WTC11 (cell line): ENCODE measurements at regions not wholly inside any gene's neighbourhood (a gene's known extent, or its start where the extent isn't known, plus 50 kb on each side); places are given as distances from the start of the nearest gene placed in this dataset.

ENCODE experiments used
- ATAC-seq: fragments of 200-7000 bp; cut with Tn5 transposase; 2 replicates; pipeline ENCODE4 v1.10.0; 2021; ENCODE audit warnings: mild to moderate bottlenecking, moderate library complexity
- CTCF ChIA-PET: fragments of 300-600 bp; sonication (Branson Sonifier 250); formaldehyde crosslinking; loops from one replicate; lab custom pipeline; 2021; ENCODE audit warnings: antibody characterized with exemption; lab: Charles Lee
- POLR2A ChIA-PET: fragments of 350-600 bp; sonication (Branson Sonifier 250); formaldehyde crosslinking; loops from one replicate; lab custom pipeline; 2021; ENCODE audit warnings: antibody characterized with exemption; lab: Charles Lee
- DNase-seq: peaks from one replicate; pipeline ENCODE4 v3.0.0; 2021; ENCODE audit warnings: low spot score
- H3K27ac Mint-ChIP-seq: 2 replicates; pipeline ENCODE4 v1.8.0; 2021; ENCODE audit warnings: mixed read lengths
- H3K27me3 Mint-ChIP-seq: 2 replicates; pipeline ENCODE4 v1.8.0; 2021; ENCODE audit warnings: low read depth, mild to moderate bottlenecking, moderate library complexity, mixed read lengths
- H3K36me3 Mint-ChIP-seq: 2 replicates; pipeline ENCODE4 v1.8.0; 2021; ENCODE audit warnings: mixed read lengths
- H3K4me1 Mint-ChIP-seq: 2 replicates; pipeline ENCODE4 v1.8.0; 2022; ENCODE audit warnings: mixed read lengths
- H3K4me3 Mint-ChIP-seq: 2 replicates; pipeline ENCODE4 v1.8.0; 2021; ENCODE audit warnings: mild to moderate bottlenecking, moderate library complexity, mixed read lengths
- H3K9me3 Mint-ChIP-seq: 2 replicates; pipeline ENCODE4 v1.8.0; 2021; ENCODE audit warnings: mixed read lengths
- AFF4 ChIP-seq: sonication (generic); formaldehyde crosslinking; IDR thresholded peaks from 2 replicates; pipeline ENCODE4 v1.8.1; 2023; ENCODE audit warnings: mild to moderate bottlenecking, missing genetic modification reagents, borderline replicate concordance
- FOXP1 ChIP-seq: sonication (generic); formaldehyde crosslinking; IDR thresholded peaks from 2 replicates; pipeline ENCODE4 v1.8.0; 2022; ENCODE audit warnings: missing genetic modification reagents, mild to moderate bottlenecking, moderate library complexity, borderline replicate concordance
- GRHL2 ChIP-seq: fragments of 250-450 bp; sonication (Bioruptor Pico); IDR thresholded peaks from 2 replicates; pipeline ENCODE4 v1.8.0; 2022; ENCODE audit warnings: mild to moderate bottlenecking, moderate library complexity; ENCODE audit not compliant: insufficient replicate concordance, severe bottlenecking
- HMGXB4 ChIP-seq: sonication (generic); formaldehyde crosslinking; IDR thresholded peaks from 2 replicates; pipeline ENCODE4 v1.8.1; 2023; ENCODE audit warnings: mild to moderate bottlenecking, moderate library complexity, missing genetic modification reagents
- IRF1 ChIP-seq: sonication (generic); formaldehyde crosslinking; IDR thresholded peaks from 2 replicates; pipeline ENCODE4 v1.8.0; 2023; ENCODE audit warnings: missing genetic modification reagents
- KAT7 ChIP-seq: sonication (generic); formaldehyde crosslinking; IDR thresholded peaks from 2 replicates; pipeline ENCODE4 v1.8.1; 2023; ENCODE audit warnings: missing genetic modification reagents, mild to moderate bottlenecking, borderline replicate concordance
- NR3C1 ChIP-seq: sonication (generic); formaldehyde crosslinking; conservative IDR thresholded peaks from 2 replicates; pipeline ENCODE4 v1.8.1; 2023; ENCODE audit warnings: low read depth, mild to moderate bottlenecking, missing genetic modification reagents
- PRDM15 ChIP-seq: sonication (generic); formaldehyde crosslinking; IDR thresholded peaks from 2 replicates; pipeline ENCODE4 v1.8.0; 2022; ENCODE audit warnings: missing genetic modification reagents
- SMAD3 ChIP-seq: sonication (generic); formaldehyde crosslinking; IDR thresholded peaks from 2 replicates; pipeline ENCODE4 v1.8.0; 2022; ENCODE audit warnings: missing genetic modification reagents, mild to moderate bottlenecking, borderline replicate concordance
- USF2 ChIP-seq: sonication (generic); formaldehyde crosslinking; IDR thresholded peaks from 2 replicates; pipeline ENCODE4 v1.8.1; 2023; ENCODE audit warnings: mild to moderate bottlenecking, missing genetic modification reagents, moderate library complexity
- ZNF671 ChIP-seq: fragments of 250-450 bp; sonication (Bioruptor Pico); IDR thresholded peaks from 2 replicates; pipeline ENCODE4 v1.8.0; 2021; ENCODE audit warnings: mild to moderate bottlenecking
- ZSCAN18 ChIP-seq: fragments of 250-450 bp; sonication (Bioruptor Pico); IDR thresholded peaks from 2 replicates; pipeline ENCODE4 v2.1.2; 2022; ENCODE audit warnings: mild to moderate bottlenecking, moderate library complexity

GRCh38 chr2:146444987-146445386 lies 1399.8 kb upstream of the ACVR2A start:
- ChIA-PET POLR2A (no interaction called here), CTCF (no interaction called here)
- Mint-ChIP-seq H3K27me3 (no peaks in the 10 kb centered on the region), H3K27ac (no peak overlapping the region), H3K9me3 (peaks cover 20% of the 10 kb centered on the region), H3K4me3 (no peak overlapping the region), H3K4me1 (peaks cover 14% of the 10 kb centered on the region), H3K36me3 (peaks cover 3% of the 10 kb centered on the region; the same call in 1 of the 2 replicates)
- ATAC-seq (no peak), DNase-seq (no peak)
- TF ChIP-seq ZNF671 (no peak), AFF4 (no peak), NR3C1 (CRISPR knock-in tag) (no peak)
- TF ChIP-seq, all 79 proteins: peak for 0

- Mint-ChIP-seq H3K27ac (no peak overlapping the region), H3K27me3 (no peaks in the 10 kb centered on the region), H3K4me3 (no peak overlapping the region), H3K4me1 (peaks cover 7% of the 10 kb centered on the region), H3K9me3 (peaks cover 20% of the 10 kb centered on the region), H3K36me3 (peaks cover 3% of the 10 kb centered on the region; the same call in 1 of the 2 replicates)
- POLR2A ChIA-PET, result no interaction called here
- ATAC-seq (no peak), DNase-seq (no peak)
- CTCF ChIA-PET, result no interaction called here
- no peak for TF ChIP-seq PRDM15
- TF ChIP-seq GRHL2, result no peak
- no peak for TF ChIP-seq IRF1 (CRISPR knock-in tag)
- no peak for TF ChIP-seq FOXP1 (CRISPR knock-in tag)
- TF ChIP-seq SMAD3 (CRISPR knock-in tag), result no peak
- TF ChIP-seq ZSCAN18 (CRISPR knock-in tag), result no peak
- TF ChIP-seq KAT7, result no peak
- no peak for TF ChIP-seq USF2 (CRISPR knock-in tag)
- no peak for TF ChIP-seq HMGXB4 (CRISPR knock-in tag)
These were observed 1400.7 kb upstream of the ACVR2A start for GRCh38 chr2:146444085-146444484.
